GM20000 (cell line): ENCODE measurements at regions not wholly inside any gene's neighbourhood (a gene's known extent, or its start where the extent isn't known, plus 50 kb on each side); places are given as distances from the start of the nearest gene placed in this dataset.

ENCODE experiments used
- DNase-seq: peaks from one replicate; pipeline ENCODE4 v3.0.0; 2012; ENCODE audit warnings: low spot score
- TF ChIP-seq, protein P1 (sequence below): IDR thresholded peaks from 2 replicates; pipeline ENCODE4 v1.5.1; 2012; ENCODE audit warnings: mild to moderate bottlenecking, control low read depth; ENCODE audit errors: extremely low read depth, missing control alignments

DNA sequence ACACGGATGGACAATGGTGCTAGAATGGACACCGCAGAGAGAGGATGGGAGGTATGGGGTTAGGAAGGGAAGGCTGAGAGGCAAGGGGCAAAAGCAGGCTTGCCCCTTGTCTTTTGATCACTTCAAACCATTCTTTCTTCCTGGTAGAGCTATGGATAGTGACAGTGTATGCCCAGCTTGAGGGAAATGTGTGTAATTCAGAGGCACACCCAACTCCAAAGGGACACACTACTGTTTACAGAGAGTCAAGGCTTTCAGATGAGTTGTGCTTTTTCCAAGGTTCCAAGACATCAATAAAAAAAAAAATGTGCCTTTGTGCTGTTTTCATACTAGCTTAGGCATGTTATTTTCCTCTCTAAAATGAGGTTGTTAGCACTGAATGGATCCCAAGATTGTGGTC, 185.0 kb downstream of the MCHR2 start:
- TF ChIP-seq, protein P1, sequence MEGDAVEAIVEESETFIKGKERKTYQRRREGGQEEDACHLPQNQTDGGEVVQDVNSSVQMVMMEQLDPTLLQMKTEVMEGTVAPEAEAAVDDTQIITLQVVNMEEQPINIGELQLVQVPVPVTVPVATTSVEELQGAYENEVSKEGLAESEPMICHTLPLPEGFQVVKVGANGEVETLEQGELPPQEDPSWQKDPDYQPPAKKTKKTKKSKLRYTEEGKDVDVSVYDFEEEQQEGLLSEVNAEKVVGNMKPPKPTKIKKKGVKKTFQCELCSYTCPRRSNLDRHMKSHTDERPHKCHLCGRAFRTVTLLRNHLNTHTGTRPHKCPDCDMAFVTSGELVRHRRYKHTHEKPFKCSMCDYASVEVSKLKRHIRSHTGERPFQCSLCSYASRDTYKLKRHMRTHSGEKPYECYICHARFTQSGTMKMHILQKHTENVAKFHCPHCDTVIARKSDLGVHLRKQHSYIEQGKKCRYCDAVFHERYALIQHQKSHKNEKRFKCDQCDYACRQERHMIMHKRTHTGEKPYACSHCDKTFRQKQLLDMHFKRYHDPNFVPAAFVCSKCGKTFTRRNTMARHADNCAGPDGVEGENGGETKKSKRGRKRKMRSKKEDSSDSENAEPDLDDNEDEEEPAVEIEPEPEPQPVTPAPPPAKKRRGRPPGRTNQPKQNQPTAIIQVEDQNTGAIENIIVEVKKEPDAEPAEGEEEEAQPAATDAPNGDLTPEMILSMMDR, result no peak
- no peak for DNase-seq

DNA sequence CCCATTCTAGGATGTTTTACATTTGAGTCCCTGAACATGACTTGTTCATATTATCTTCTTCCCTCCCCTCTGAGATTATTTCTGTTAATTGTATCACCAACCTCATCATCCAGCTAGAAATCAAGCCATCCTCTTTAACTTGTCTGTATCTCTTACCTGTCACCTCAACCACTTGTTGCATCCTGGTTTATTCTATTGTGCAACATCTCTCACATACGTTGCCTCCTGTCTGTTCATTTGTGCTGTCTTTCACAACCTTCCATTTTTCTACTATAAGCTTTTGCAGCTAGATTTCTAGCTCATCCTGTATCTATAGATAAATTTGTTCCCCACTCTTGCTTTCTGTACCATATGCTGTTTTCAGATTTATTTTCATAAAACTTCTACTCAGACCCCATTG, 183.7 kb downstream of the MCHR2 start:
- no peak for DNase-seq
- TF ChIP-seq, protein P1, result no peak

DNA sequence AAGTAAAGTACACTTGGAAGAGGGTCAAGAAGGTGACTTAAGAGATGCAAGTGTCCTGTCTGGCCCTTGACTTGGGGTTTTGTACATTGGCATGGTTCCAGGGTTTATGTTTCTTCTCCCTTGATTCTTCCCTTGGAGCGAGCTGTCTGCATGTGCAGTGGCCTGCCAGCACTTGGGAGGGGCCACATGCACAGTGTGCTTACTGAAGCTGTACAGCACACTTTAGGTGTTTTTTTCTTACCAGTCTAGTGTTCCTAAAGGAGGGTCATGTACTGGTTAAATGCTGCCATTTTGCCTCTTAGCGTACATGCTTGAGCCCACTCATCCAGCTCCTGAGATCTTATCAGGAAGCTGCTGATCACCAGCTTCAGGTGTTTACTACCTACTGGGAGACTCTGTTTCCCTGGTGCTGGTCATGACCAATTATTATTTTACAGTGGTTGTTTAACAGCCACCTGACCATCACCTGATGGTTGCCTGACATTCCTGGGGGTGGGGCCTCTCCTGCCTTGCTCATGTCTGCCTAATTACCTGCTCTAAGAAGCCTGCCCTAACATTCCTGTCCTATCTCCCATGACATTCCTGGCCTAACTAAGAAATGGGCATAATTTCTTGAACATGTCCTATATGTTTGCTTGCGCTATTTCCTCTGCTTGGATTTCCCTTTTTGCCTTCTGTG, 182.9 kb downstream of the MCHR2 start:
- TF ChIP-seq, protein P1, result no peak
- no peak for DNase-seq

DNA sequence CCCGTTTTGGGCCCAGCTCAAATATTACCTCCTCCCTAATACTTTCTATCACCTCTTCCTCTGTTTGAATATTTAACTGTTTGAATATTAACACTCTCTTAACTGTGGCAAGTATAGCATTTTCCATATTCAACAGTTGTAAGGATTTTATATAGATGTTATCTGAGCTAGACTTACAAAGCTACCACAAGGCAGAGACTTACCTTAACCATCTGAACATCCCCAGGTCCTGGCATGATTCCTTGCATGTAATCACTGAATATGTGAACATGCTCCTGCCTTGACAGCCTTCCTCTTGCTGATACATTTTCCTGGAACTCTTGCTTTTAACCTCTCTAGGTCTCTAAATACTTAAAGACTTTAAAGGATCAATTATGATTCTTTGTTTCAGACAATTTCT, 182.4 kb downstream of the MCHR2 start:
- TF ChIP-seq, protein P1, result no peak
- no peak for DNase-seq

DNA sequence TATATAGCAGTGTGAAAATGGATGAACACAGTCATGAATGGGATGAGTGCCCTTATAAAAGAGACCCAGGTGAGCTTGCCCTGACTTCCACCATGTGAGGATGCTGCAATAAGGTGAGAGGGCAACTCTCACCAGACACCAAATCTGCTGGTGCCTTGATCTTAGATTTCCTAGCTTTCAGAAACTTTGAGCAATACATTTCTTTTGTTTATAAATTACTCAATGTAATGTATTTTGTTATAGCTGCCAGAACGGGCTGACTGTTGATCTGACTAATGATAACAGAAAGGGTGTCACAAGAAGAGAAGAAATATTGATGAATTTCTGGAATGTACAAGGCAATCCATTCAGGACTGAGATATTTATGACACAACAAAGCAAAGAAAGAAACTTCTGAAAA, 180.5 kb downstream of the MCHR2 start:
- no peak for DNase-seq
- TF ChIP-seq, protein P1, result no peak

DNA sequence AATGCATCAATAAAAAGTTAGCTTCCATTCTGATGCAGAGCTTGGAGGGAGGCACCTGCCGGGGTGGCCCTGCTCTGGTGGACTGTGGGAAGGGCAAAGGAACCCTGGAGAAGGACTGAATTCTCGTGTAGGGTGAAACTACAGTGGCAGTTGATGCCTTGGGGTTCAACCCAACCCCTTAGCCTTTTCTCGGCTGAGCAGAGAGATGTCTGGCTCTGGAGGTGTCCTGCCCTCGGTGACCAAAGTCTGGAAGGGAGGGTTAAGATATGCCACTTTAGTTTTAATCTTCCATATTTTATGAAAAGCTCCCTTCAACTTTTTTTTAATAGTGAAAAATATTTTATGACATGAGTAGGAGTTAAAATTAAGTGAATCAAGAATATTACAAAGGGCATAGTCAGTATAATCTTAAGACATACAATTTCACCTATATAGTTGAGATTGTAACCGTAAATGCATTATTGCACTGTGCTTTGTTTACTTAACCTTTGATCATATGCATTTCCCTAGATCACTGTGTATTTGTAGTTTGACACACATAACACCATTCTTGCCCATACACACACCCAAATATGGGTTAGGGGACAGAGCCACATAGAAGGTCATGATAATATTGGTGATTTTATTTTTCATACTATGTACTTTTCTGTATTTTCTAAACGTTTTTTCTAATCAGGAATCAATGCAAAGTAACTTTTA, 179.6 kb downstream of the MCHR2 start:
- TF ChIP-seq, protein P1, result no peak
- DNase-seq, result no peak

DNA sequence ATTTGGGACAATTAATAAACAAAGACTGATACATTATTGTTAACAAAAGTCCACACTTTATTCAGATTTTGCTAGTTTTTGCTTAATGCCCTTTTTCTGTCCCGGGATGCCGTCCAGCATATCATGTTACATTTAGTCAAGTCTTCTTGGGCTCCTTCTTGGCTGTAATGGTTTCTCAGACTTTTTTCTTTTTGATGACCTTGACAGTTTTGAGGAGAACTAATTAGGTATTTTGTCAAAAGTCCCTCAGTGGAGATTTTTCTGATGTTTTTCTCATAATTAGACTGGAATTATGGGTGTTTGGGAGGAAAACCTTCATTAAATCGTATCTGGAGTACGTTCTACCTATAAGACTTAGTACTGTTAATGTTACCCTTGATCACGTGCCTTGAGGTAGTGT, 177.2 kb downstream of the MCHR2 start:
- TF ChIP-seq, protein P1, result no peak
- no peak for DNase-seq
